Loucy (cell line): ENCODE measurements at regions not wholly inside any gene's neighbourhood (a gene's known extent, or its start where the extent isn't known, plus 50 kb on each side); places are given as distances from the start of the nearest gene placed in this dataset.

Source experiments
- H2AFZ ChIP-seq: fragments of 200-600 bp; sonication (generic); 2 replicates; pipeline ENCODE4 v1.6.0; 2016; ENCODE audit warnings: antibody characterized with exemption, mild to moderate bottlenecking, low read length, moderate library complexity
- H3F3A ChIP-seq: fragments of 200-600 bp; 2 replicates; pipeline ENCODE4 v1.6.0; 2016; ENCODE audit warnings: antibody characterized with exemption, low read depth, mild to moderate bottlenecking
- H3K27me3 ChIP-seq: fragments of 200-600 bp; sonication (generic); 2 replicates; pipeline ENCODE4 v1.6.1; 2014; ENCODE audit warnings: low read length, mild to moderate bottlenecking; ENCODE audit not compliant: insufficient read depth, poor library complexity, severe bottlenecking
- H3K36me3 ChIP-seq: fragments of 200-600 bp; sonication (generic); 2 replicates; pipeline ENCODE4 v1.6.1; 2016; ENCODE audit warnings: low read length; ENCODE audit not compliant: insufficient read depth
- H3K4me1 ChIP-seq: fragments of 200-600 bp; sonication (generic); 2 replicates; pipeline ENCODE4 v1.5.1; 2014; ENCODE audit warnings: low read length, mild to moderate bottlenecking; ENCODE audit not compliant: insufficient read depth, poor library complexity, severe bottlenecking
- H3K4me2 ChIP-seq: fragments of 200-600 bp; sonication (generic); 2 replicates; pipeline ENCODE4 v1.6.0; 2014; ENCODE audit warnings: antibody characterized with exemption, low read length, low read depth, mild to moderate bottlenecking; ENCODE audit not compliant: poor library complexity, severe bottlenecking
- H3K4me3 ChIP-seq: fragments of 200-600 bp; sonication (generic); 2 replicates; pipeline ENCODE4 v1.5.1; 2014; ENCODE audit warnings: low read length, mild to moderate bottlenecking, mixed read lengths; ENCODE audit not compliant: poor library complexity, severe bottlenecking
- H3K79me2 ChIP-seq: fragments of 200-600 bp; sonication (generic); 2 replicates; pipeline ENCODE4 v1.6.1; 2014; ENCODE audit warnings: low read length; ENCODE audit not compliant: insufficient read depth
- H3K9ac ChIP-seq: fragments of 200-600 bp; sonication (generic); 2 replicates; pipeline ENCODE4 v1.6.0; 2014; ENCODE audit warnings: mild to moderate bottlenecking, low read depth, low read length, moderate library complexity; ENCODE audit not compliant: poor library complexity, severe bottlenecking
- H3K9me2 ChIP-seq: fragments of 200-600 bp; sonication (generic); replicated peaks from 2 replicates; pipeline ENCODE4 v1.6.1; 2016; ENCODE audit warnings: low read depth, low read length, mixed read lengths
- H3K9me3 ChIP-seq: fragments of 200-600 bp; sonication (generic); 2 replicates; pipeline ENCODE4 v1.6.1; 2014; ENCODE audit warnings: mild to moderate bottlenecking, antibody characterized with exemption, low read length, low read depth; ENCODE audit not compliant: insufficient read depth
- H4K20me1 ChIP-seq: fragments of 200-600 bp; sonication (generic); 2 replicates; pipeline ENCODE4 v1.6.0; 2014; ENCODE audit warnings: antibody characterized with exemption, low read length, mild to moderate bottlenecking; ENCODE audit not compliant: insufficient read depth, poor library complexity, severe bottlenecking
- CTCF ChIP-seq: fragments of 200-600 bp; sonication (generic); conservative IDR thresholded peaks from 2 replicates; pipeline ENCODE4 v1.5.1; 2014; ENCODE audit warnings: mild to moderate bottlenecking, antibody characterized with exemption, low read length
- EZH2phosphoT487 ChIP-seq: fragments of 200-600 bp; IDR thresholded peaks from 2 replicates; pipeline ENCODE4 v1.6.1; 2018; ENCODE audit warnings: antibody characterized with exemption, mild to moderate bottlenecking, moderate library complexity, borderline replicate concordance

GRCh38 chr10:129136074-129136473 is 331.0 kb upstream of the MGMT start:
- no peaks in the 10 kb centered on the region for H3K79me2 ChIP-seq
- H3F3A ChIP-seq = no peaks in the 10 kb centered on the region
- H3K4me3 ChIP-seq = no peak overlapping the region
- no peak overlapping the region for H3K9ac ChIP-seq
- peak overlapping the region; percentile 27 for H2AFZ ChIP-seq
- TF ChIP-seq EZH2phosphoT487 (no peak), CTCF (no peak)
- no peaks in the 10 kb centered on the region for H3K9me2 ChIP-seq
- no peaks in the 10 kb centered on the region for H3K27me3 ChIP-seq
- H3K4me2 ChIP-seq = no peak overlapping the region
- H3K9me3 ChIP-seq = no peaks in the 10 kb centered on the region
- H3K36me3 ChIP-seq = no peaks in the 10 kb centered on the region
- no peaks in the 10 kb centered on the region for H4K20me1 ChIP-seq
- H3K4me1 ChIP-seq = peaks cover 5% of the 10 kb centered on the region

- H3K9ac ChIP-seq = no peak overlapping the region
- no peaks in the 10 kb centered on the region for H3K27me3 ChIP-seq
- H3K9me3 ChIP-seq = no peaks in the 10 kb centered on the region
- no peak overlapping the region for H3K4me2 ChIP-seq
- H3K9me2 ChIP-seq = no peaks in the 10 kb centered on the region
- TF ChIP-seq CTCF (no peak), EZH2phosphoT487 (no peak)
- H2AFZ ChIP-seq = no peak overlapping the region
- H3K36me3 ChIP-seq = no peaks in the 10 kb centered on the region
- H4K20me1 ChIP-seq = no peaks in the 10 kb centered on the region
- no peaks in the 10 kb centered on the region for H3F3A ChIP-seq
- no peak overlapping the region for H3K4me3 ChIP-seq
- H3K79me2 ChIP-seq = no peaks in the 10 kb centered on the region
- peaks cover 5% of the 10 kb centered on the region for H3K4me1 ChIP-seq
These were observed 330.1 kb upstream of the MGMT start for GRCh38 chr10:129136951-129137350.

GRCh38 chr10:129140921-129141885 is 325.8 kb upstream of the MGMT start:
- no peak for TF ChIP-seq EZH2phosphoT487
- TF ChIP-seq CTCF = no peak
- no peaks in the 10 kb centered on the region for H4K20me1 ChIP-seq
- H3K9ac ChIP-seq = no peak overlapping the region
- H3K4me1 ChIP-seq = no peaks in the 10 kb centered on the region
- no peaks in the 10 kb centered on the region for H3F3A ChIP-seq
- no peaks in the 10 kb centered on the region for H3K36me3 ChIP-seq
- H3K4me2 ChIP-seq = no peak overlapping the region
- H3K9me3 ChIP-seq = no peaks in the 10 kb centered on the region
- no peak overlapping the region for H3K4me3 ChIP-seq
- H3K27me3 ChIP-seq = no peaks in the 10 kb centered on the region
- no peaks in the 10 kb centered on the region for H3K79me2 ChIP-seq
- H3K9me2 ChIP-seq = no peaks in the 10 kb centered on the region
- H2AFZ ChIP-seq = no peak overlapping the region
